Motor neuron (in vitro differentiated cells): ENCODE measurements at regions not wholly inside any gene's neighbourhood (a gene's known extent, or its start where the extent isn't known, plus 50 kb on each side); places are given as distances from the start of the nearest gene placed in this dataset.

ENCODE experiments used
- ATAC-seq, 8 experiments: fragments of 200-7000 bp; cut with Tn5 transposase; replicated peaks in 6 of 8; 2 replicates each; pipeline ENCODE4 v1.8.0; 2021; ENCODE audit warnings: mild to moderate bottlenecking in 8 of 8, moderate library complexity in 8 of 8
- H3K27ac ChIP-seq, 2 donors: fragments of 250-450 bp; sonication (Bioruptor Pico); 2 replicates each; pipeline ENCODE4 v1.9.0; 2021; ENCODE audit warnings: antibody characterized with exemption in 2 of 2, mild to moderate bottlenecking in 2 of 2, moderate library complexity in 1 of 2
- H3K4me1 ChIP-seq, 2 donors: fragments of 250-450 bp; sonication (Bioruptor Pico); replicated peaks in 1 of 2; 2 replicates each; pipeline ENCODE4 v1.6.1; 2021; ENCODE audit warnings: antibody characterized with exemption in 2 of 2, mild to moderate bottlenecking in 2 of 2, moderate library complexity in 1 of 2
- H3K4me3 ChIP-seq, 5 donors: fragments of 250-450 bp; sonication (Bioruptor Pico); 2 replicates each; pipeline ENCODE4 v1.9.0; 2021; ENCODE audit warnings: antibody characterized with exemption in 5 of 5, mild to moderate bottlenecking in 5 of 5, moderate library complexity in 4 of 5
- WGBS, 10 experiments: fragments of 450-650 bp; shearing (Covaris generic); methylation state at CpG; one replicate each; pipeline ENCODE4 v1.0.0; 2022; 5-methylcytosine and 5-hydroxymethylcytosine counted together
- in situ Hi-C, 9 experiments: fragments of 400-800 bp; cut with MboI; loops; one replicate each; pipeline ENCODE4 v1.15.0; 2021; ENCODE audit warnings: low sequenced_read_pairs in 9 of 9, low pct_unique_long_range_greater_than_20kb in 2 of 9; ENCODE audit not compliant: unreplicated experiment in 9 of 9

- H3K27ac ChIP-seq, result no peak overlapping the region
- no peak for ATAC-seq
- H3K4me1 ChIP-seq, result peaks cover 3 to 16% of the 10 kb centered on the region in 2 donors
- 0 to 100% (median 83%) methylated on average over 1 to 2 of the region's 2 CpGs; no CpG with 5 or more reads in 1 of the 10 experiments for whole genome bisulfite sequencing, 10 experiments
- H3K4me3 ChIP-seq, result no peak overlapping the region
- in situ Hi-C loops, result no loop called here
These were observed 134.6 kb upstream of the CHST15 start for GRCh38 chr10:124227988-124228387.

GRCh38 chr10:124227055-124227975 lies 133.9 kb upstream of the CHST15 start:
- Histone ChIP-seq H3K4me3 (no peak overlapping the region), H3K4me1 (peaks cover 9 to 21% of the 10 kb centered on the region in 2 donors), H3K27ac (no peak overlapping the region)
- 20 to 79% (median 69%) methylated on average over 7 to 13 of the region's 13 CpGs for WGBS, 10 experiments
- in situ Hi-C loops, result no loop called here
- ATAC-seq, result no peak

GRCh38 chr10:124226271-124227054 lies 133.1 kb upstream of the CHST15 start:
- WGBS, 10 experiments, result 22 to 94% (median 85%) methylated on average over 2 to 18 of the region's 18 CpGs

GRCh38 chr10:124225467-124226270 lies 132.3 kb upstream of the CHST15 start:
- WGBS, 10 experiments, result 38 to 97% (median 80%) methylated on average over 2 to 11 of the region's 15 CpGs; no CpG with 5 or more reads in 1 of the 10 experiments
- H3K27ac ChIP-seq, result peak overlapping the region; percentile 25 to 40
- in situ Hi-C loops, result no loop called here
- no peak overlapping the region for H3K4me3 ChIP-seq
- H3K4me1 ChIP-seq, result peaks cover 18 to 37% of the 10 kb centered on the region in 2 donors
- ATAC-seq, result peak in 3 of 8 experiments; percentile 8 to 17 (median 15)

More at GRCh38 chr10:124226271-124227054, 133.1 kb upstream of the CHST15 start:
- ATAC-seq, result no peak
- in situ Hi-C loops, result no loop called here
- Histone ChIP-seq H3K4me1 (peaks cover 17 to 29% of the 10 kb centered on the region in 2 donors), H3K4me3 (no peak overlapping the region), H3K27ac (no peak overlapping the region)

GRCh38 chr10:124225029-124225466 lies 131.7 kb upstream of the CHST15 start:
- in situ Hi-C loops, result no loop called here
- peaks cover 20 to 44% of the 10 kb centered on the region in 2 donors for H3K4me1 ChIP-seq

GRCh38 chr10:124224331-124225028 lies 131.1 kb upstream of the CHST15 start:
- ATAC-seq, result no peak
- Histone ChIP-seq H3K4me3 (no peak overlapping the region), H3K27ac (no peak overlapping the region)

More at GRCh38 chr10:124225029-124225466, 131.7 kb upstream of the CHST15 start:
- peak in 6 of 8 experiments; percentile 29 to 88 (median 79) for ATAC-seq
- Histone ChIP-seq H3K4me3 (no peak overlapping the region), H3K27ac (peak overlapping the region; percentile 25 to 40)
- WGBS, 10 experiments, result 0 to 69% (median 60%) methylated on average over 1 to 6 of the region's 6 CpGs; no CpG with 5 or more reads in 3 of the 10 experiments

GRCh38 chr10:124223711-124224085 lies 130.3 kb upstream of the CHST15 start:
- 0 to 100% (median 70%) methylated on average over 1 to 4 of the region's 6 CpGs; no CpG with 5 or more reads in 4 of the 10 experiments for WGBS, 10 experiments
- Histone ChIP-seq H3K27ac (no peak overlapping the region), H3K4me1 (peaks cover 20 to 57% of the 10 kb centered on the region in 2 donors), H3K4me3 (no peak overlapping the region)
- in situ Hi-C loops, result no loop called here
- ATAC-seq, result no peak

More at GRCh38 chr10:124224331-124225028, 131.1 kb upstream of the CHST15 start:
- in situ Hi-C loops, result no loop called here
- 0 to 100% (median 89%) methylated on average over 1 to 10 of the region's 18 CpGs; no CpG with 5 or more reads in 1 of the 10 experiments for WGBS, 10 experiments
- H3K4me1 ChIP-seq, result peaks cover 20 to 49% of the 10 kb centered on the region in 2 donors

- Histone ChIP-seq H3K4me3 (no peak overlapping the region), H3K4me1 (peaks cover 20 to 57% of the 10 kb centered on the region in 2 donors), H3K27ac (no peak overlapping the region)
- in situ Hi-C loops, result no loop called here
- peak in 1 of 8 experiments; percentile 3 for ATAC-seq
- 5 to 100% (median 81%) methylated on average over 2 to 8 of the region's 10 CpGs; no CpG with 5 or more reads in 5 of the 10 experiments for WGBS, 10 experiments
These were observed 129.8 kb upstream of the CHST15 start for GRCh38 chr10:124222988-124223710.

GRCh38 chr10:124222318-124222987 lies 129.1 kb upstream of the CHST15 start:
- Histone ChIP-seq H3K4me3 (no peak overlapping the region), H3K4me1 (peaks cover 20 to 57% of the 10 kb centered on the region in 2 donors), H3K27ac (no peak overlapping the region)
- in situ Hi-C loops, result no loop called here
- 0 to 100% (median 81%) methylated on average over 1 to 6 of the region's 15 CpGs; no CpG with 5 or more reads in 6 of the 10 experiments for WGBS, 10 experiments
- ATAC-seq, result peak; percentile 14 to 99 (median 38)

- in situ Hi-C loops, result no loop called here
- Histone ChIP-seq H3K27ac (no peak overlapping the region), H3K4me3 (no peak overlapping the region), H3K4me1 (peaks cover 20 to 57% of the 10 kb centered on the region in 2 donors)
- WGBS, 10 experiments, result 17 to 80% (median 60%) methylated on average over 1 to 13 of the region's 22 CpGs; no CpG with 5 or more reads in 2 of the 10 experiments
- ATAC-seq, result peak in 3 of 8 experiments; percentile 14 to 37 (median 32)
These were observed 128.2 kb upstream of the CHST15 start for GRCh38 chr10:124221356-124222317.
